HepG2 (cell line): ENCODE measurements at regions not wholly inside any gene's neighbourhood (a gene's known extent, or its start where the extent isn't known, plus 50 kb on each side); places are given as distances from the start of the nearest gene placed in this dataset.

Source experiments
- ATAC-seq: fragments of 200-7000 bp; cut with Tn5 transposase; 3 replicates; pipeline ENCODE4 v1.9.1; 2020; ENCODE audit warnings: mild to moderate bottlenecking, moderate library complexity
- BruUV-seq: library from RNA; stranded (reverse); fragments of 400-500 nt; replicated peaks from 2 replicates; lab custom pipeline; 2021; lab: Mats Ljungman, UMichigan
- CTCF ChIA-PET: fragments of 300-600 bp; formaldehyde crosslinking; extraction: SDS; loops from one replicate; lab custom pipeline; 2021; ENCODE audit warnings: low total read pairs, inconsistent platforms, low intra/inter-chr PET ratio; lab: Yijun Ruan, JAX
- POLR2A ChIA-PET: fragments of 350-600 bp; sonication (Branson Sonifier 250); formaldehyde crosslinking; loops from one replicate; lab custom pipeline; 2020; ENCODE audit warnings: antibody characterized with exemption, inconsistent platforms; lab: Yijun Ruan, JAX
- DNase-seq: peaks from one replicate; pipeline ENCODE4 v3.0.0-alpha.2; 2015; ENCODE audit warnings: low spot score
- FAIRE-seq: peaks from 3 replicates; lab custom pipeline; 2011; peaks lifted over from hg19 to GRCh38; lab: Jason Lieb, UNC
- H2AFZ ChIP-seq: one replicate; pipeline ENCODE4 v1.6.1; 2011; ENCODE audit warnings: low read length, inconsistent platforms
- H3K27ac ChIP-seq: fragments of 300-600 bp; 3 replicates; pipeline ENCODE4 v1.8.0; 2011; ENCODE audit warnings: mixed run types, mild to moderate bottlenecking, mixed read lengths, low read length, inconsistent platforms; ENCODE audit not compliant: insufficient read depth; ENCODE audit errors: extremely low read length
- H3K27me3 ChIP-seq, 2 experiments: fragments of 200-600 bp in 1 of 2; 2 replicates in 1 of 2; 3 replicates in 1 of 2; pipeline versions ENCODE4 v1.6.0 to v1.8.0; 2011; ENCODE audit warnings: low read length in 2 of 2, mild to moderate bottlenecking in 2 of 2, moderate library complexity in 2 of 2, inconsistent platforms in 1 of 2; ENCODE audit not compliant: insufficient read depth in 2 of 2, control insufficient read depth in 1 of 2
- H3K36me3 ChIP-seq, 2 experiments: fragments of 200-600 bp in 1 of 2; replicated peaks in 1 of 2; 2 replicates in 1 of 2; 3 replicates in 1 of 2; pipeline versions ENCODE4 v1.5.1 to v1.8.0; 2011; ENCODE audit warnings: low read length in 2 of 2, inconsistent platforms in 1 of 2; ENCODE audit not compliant: insufficient read depth in 2 of 2, control insufficient read depth in 1 of 2
- H3K4me1 ChIP-seq: 2 replicates; pipeline ENCODE4 v1.5.1; 2012; ENCODE audit warnings: low read length, inconsistent platforms; ENCODE audit not compliant: insufficient read depth
- H3K4me2 ChIP-seq: 2 replicates; pipeline ENCODE4 v1.6.0; 2011; ENCODE audit warnings: low read depth, low read length, inconsistent platforms
- H3K4me3 ChIP-seq, 3 experiments: fragments of 200-600 bp in 1 of 3; sonication (generic), shearing (Covaris generic) in 1 of 3; replicated peaks in 1 of 3; 2 replicates each; pipeline ENCODE4 v1.5.1; 2011 to 2016; ENCODE audit warnings: low read length in 3 of 3, inconsistent platforms in 2 of 3, low read depth in 2 of 3, mild to moderate bottlenecking in 2 of 3, control low read depth in 1 of 3, mixed read lengths in 1 of 3; ENCODE audit not compliant: insufficient read depth in 1 of 3
- H3K79me2 ChIP-seq: one replicate; pipeline ENCODE4 v1.6.1; 2011; ENCODE audit warnings: low read length, inconsistent platforms; ENCODE audit not compliant: insufficient read depth
- H3K9ac ChIP-seq: 2 replicates; pipeline ENCODE4 v1.6.0; 2011; ENCODE audit warnings: mild to moderate bottlenecking, low read depth, low read length, inconsistent platforms; ENCODE audit not compliant: insufficient read depth
- H3K9me3 ChIP-seq: 2 replicates; pipeline ENCODE4 v1.5.1; 2012; ENCODE audit warnings: mild to moderate bottlenecking, low read length
- H4K20me1 ChIP-seq: 2 replicates; pipeline ENCODE4 v1.6.0; 2011; ENCODE audit warnings: inconsistent platforms, mild to moderate bottlenecking, low read length, moderate library complexity; ENCODE audit not compliant: insufficient read depth
- ATF1 ChIP-seq: IDR thresholded peaks from 2 replicates; pipeline ENCODE4 v1.6.1; 2016; ENCODE audit warnings: mild to moderate bottlenecking, control low read depth
- ATF7-NPFF ChIP-seq: sonication (generic); formaldehyde crosslinking; IDR thresholded peaks from 2 replicates; pipeline ENCODE4 v1.8.1; 2023; ENCODE audit warnings: mild to moderate bottlenecking, low read depth, missing genetic modification reagents, moderate library complexity
- HMGA1 ChIP-seq: sonication (generic); formaldehyde crosslinking; conservative IDR thresholded peaks from 2 replicates; pipeline ENCODE4 v1.4.0; 2020; ENCODE audit warnings: missing genetic modification reagents
- HMGXB4 ChIP-seq, 2 experiments: sonication (generic) in 1 of 2; formaldehyde crosslinking in 1 of 2; IDR thresholded peaks; 2 replicates each; pipeline versions ENCODE4 v1.4.0 to v1.6.1; 2018 to 2020; ENCODE audit warnings: missing genetic modification reagents in 2 of 2, borderline replicate concordance in 1 of 2, low read depth in 1 of 2, mild to moderate bottlenecking in 1 of 2, missing biosample characterization in 1 of 2
- MLXIP ChIP-seq: sonication (generic); formaldehyde crosslinking; IDR thresholded peaks from 2 replicates; pipeline ENCODE4 v1.9.0; 2021; ENCODE audit warnings: missing genetic modification reagents, borderline replicate concordance
- NBN ChIP-seq: fragments of 450-650 bp; conservative IDR thresholded peaks from 2 replicates; pipeline ENCODE4 v1.6.1; 2017
- NCOA5 ChIP-seq: sonication (generic); formaldehyde crosslinking; IDR thresholded peaks from 2 replicates; pipeline ENCODE4 v1.4.0; 2020; ENCODE audit warnings: missing genetic modification reagents
- ZFP82 ChIP-seq: sonication (generic); formaldehyde crosslinking; IDR thresholded peaks from 2 replicates; pipeline ENCODE4 v1.5.1; 2020; ENCODE audit warnings: mild to moderate bottlenecking, missing genetic modification reagents, borderline replicate concordance
- ZNF383 ChIP-seq: sonication (generic); formaldehyde crosslinking; IDR thresholded peaks from 2 replicates; pipeline ENCODE4 v1.4.0; 2020; ENCODE audit warnings: missing genetic modification reagents, mild to moderate bottlenecking, borderline replicate concordance
- ZNF546 ChIP-seq: sonication (generic); formaldehyde crosslinking; conservative IDR thresholded peaks from 2 replicates; pipeline ENCODE4 v1.8.1; 2023; ENCODE audit warnings: mild to moderate bottlenecking, missing genetic modification reagents
- ZNF709 ChIP-seq: sonication (generic); formaldehyde crosslinking; IDR thresholded peaks from 2 replicates; pipeline ENCODE4 v1.5.0; 2020; ENCODE audit warnings: mild to moderate bottlenecking, missing genetic modification reagents
- ZZZ3 ChIP-seq: sonication (generic); formaldehyde crosslinking; IDR thresholded peaks from 2 replicates; pipeline ENCODE4 v1.4.0; 2020; ENCODE audit warnings: missing genetic modification reagents, mild to moderate bottlenecking, borderline replicate concordance
- WGBS: methylation state at CpG from one replicate; pipeline ENCODE4 v1.1.6; 2017; ENCODE audit warnings: low lambda C conversion rate; 5-methylcytosine and 5-hydroxymethylcytosine counted together
- in situ Hi-C: cut with HindIII; loops from 2 replicates; pipeline ENCODE4 v1.10.0; 2017; ENCODE audit warnings: low pct_unique_long_range_greater_than_20kb; ENCODE audit not compliant: extremely low pct_ligation_motif_present
- intact Hi-C: fragments of 100-400 bp; cut with micrococcal nuclease; formaldehyde crosslinking; loops from one replicate; pipeline ENCODE4 v1.10.0; 2022; ENCODE audit not compliant: unreplicated experiment

- POLR2A ChIA-PET, result no interaction called here
- no TSS peak for BruUV-seq
- CTCF ChIA-PET, result no interaction called here
- FAIRE-seq (no peak), ATAC-seq (no peak), DNase-seq (no peak)
- H3K27me3 ChIP-seq, result no peaks in the 10 kb centered on the region
- no peak overlapping the region for H3K27ac ChIP-seq
- H3K9ac ChIP-seq, result no peak overlapping the region
- intact Hi-C loops, result no loop called here
- TF ChIP-seq MLXIP, result no peak
- no peak for TF ChIP-seq ZNF383 (CRISPR knock-in tag)
- TF ChIP-seq ZFP82 (CRISPR knock-in tag), result no peak
- no peak for TF ChIP-seq HMGA1 (CRISPR knock-in tag)
- no peak for TF ChIP-seq ATF1 (CRISPR knock-in tag)
- TF ChIP-seq ATF7-NPFF (CRISPR knock-in tag), result no peak
- TF ChIP-seq ZNF709 (CRISPR knock-in tag), result no peak
- TF ChIP-seq HMGXB4 (CRISPR knock-in tag; IDR thresholded peaks at IDR 0.05; ENCODE audit: borderline replicate concordance in 1 of 2, low read depth in 1 of 2), result no peak
- TF ChIP-seq ZZZ3 (CRISPR knock-in tag), result no peak
- TF ChIP-seq NCOA5 (CRISPR knock-in tag), result no peak
- no peak for TF ChIP-seq ZNF546 (CRISPR knock-in tag)
- TF ChIP-seq NBN, result no peak
- no peaks in the 10 kb centered on the region for H4K20me1 ChIP-seq
- H2AFZ ChIP-seq, result no peak overlapping the region
- H3K79me2 ChIP-seq, result no peaks in the 10 kb centered on the region
- WGBS, result 17% methylated on average over 2 of the region's 2 CpGs
- H3K4me3 ChIP-seq, result no peak overlapping the region
- no peak overlapping the region for H3K4me2 ChIP-seq
- in situ Hi-C loops, result no loop called here
- H3K9me3 ChIP-seq, result no peaks in the 10 kb centered on the region
- H3K36me3 ChIP-seq, result no peaks in the 10 kb centered on the region
- H3K4me1 ChIP-seq, result no peaks in the 10 kb centered on the region
These were observed 162.4 kb upstream of the DUSP10 start for GRCh38 chr1:221904319-221904718.
